Effector memory CD8-positive, alpha-beta T cell (primary cell): ENCODE measurements at regions not wholly inside any gene's neighbourhood (a gene's known extent, or its start where the extent isn't known, plus 50 kb on each side); places are given as distances from the start of the nearest gene placed in this dataset.

Source experiments
- ATAC-seq: fragments of 150-1000 bp; cut with Tn5 transposase; replicated peaks from 2 replicates; pipeline ENCODE4 v1.10.0; 2021; ENCODE audit warnings: mild to moderate bottlenecking, moderate library complexity
- DNase-seq, 3 experiments: peaks; one replicate each; pipeline ENCODE4 v3.0.0; 2021
- H3K27ac Mint-ChIP-seq, 2 donors: one replicate each; pipeline ENCODE4 v1.8.0; 2022; ENCODE audit warnings: mild to moderate bottlenecking in 2 of 2, mixed read lengths in 2 of 2, moderate library complexity in 2 of 2
- H3K27me3 Mint-ChIP-seq, 2 donors: one replicate each; pipeline ENCODE4 v1.8.0; 2022; ENCODE audit warnings: mixed read lengths in 2 of 2
- H3K36me3 Mint-ChIP-seq: one replicate; pipeline ENCODE4 v1.8.0; 2022; ENCODE audit warnings: mild to moderate bottlenecking, moderate library complexity, mixed read lengths; ENCODE audit not compliant: insufficient read depth
- H3K4me1 Mint-ChIP-seq, 2 donors: one replicate each; pipeline ENCODE4 v1.8.0; 2022; ENCODE audit warnings: low read depth in 2 of 2, mixed read lengths in 2 of 2
- H3K4me3 Mint-ChIP-seq, 2 donors: one replicate each; pipeline ENCODE4 v1.8.0; 2022; ENCODE audit warnings: mild to moderate bottlenecking in 2 of 2, mixed read lengths in 2 of 2, moderate library complexity in 2 of 2
- H3K9me3 Mint-ChIP-seq, 2 donors: one replicate each; pipeline ENCODE4 v1.8.0; 2022; ENCODE audit warnings: mixed read lengths in 2 of 2

DNA sequence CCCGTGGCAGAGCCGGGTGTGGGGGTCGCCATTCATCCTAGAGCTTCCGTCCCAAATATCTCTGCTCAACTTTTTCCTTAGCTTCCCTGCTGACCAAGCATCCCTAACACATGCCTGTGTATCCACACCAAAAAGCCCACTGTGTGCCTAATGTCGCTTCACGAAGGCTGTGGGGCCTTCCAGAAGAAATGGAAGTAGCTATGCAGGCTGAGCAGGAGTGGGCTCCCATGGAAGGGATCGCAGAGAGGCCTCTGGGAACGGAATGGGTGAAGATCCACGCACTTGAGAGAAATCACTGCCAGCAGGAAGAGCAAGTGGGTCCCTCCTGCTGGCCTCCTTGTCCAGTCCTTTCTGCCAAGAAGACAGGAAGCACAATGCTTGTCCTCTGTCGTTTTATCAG, 136.0 kb downstream of the SOX1 start:
- Mint-ChIP-seq H3K9me3 (no peaks in the 10 kb centered on the region), H3K27ac (no peak overlapping the region), H3K27me3 (peaks cover 34 to 55% of the 10 kb centered on the region in 2 donors), H3K4me1 (peaks cover 0 to 5% of the 10 kb centered on the region in 2 donors), H3K4me3 (no peak overlapping the region), H3K36me3 (no peaks in the 10 kb centered on the region)
- DNase-seq (no peak), ATAC-seq (no peak)

DNA sequence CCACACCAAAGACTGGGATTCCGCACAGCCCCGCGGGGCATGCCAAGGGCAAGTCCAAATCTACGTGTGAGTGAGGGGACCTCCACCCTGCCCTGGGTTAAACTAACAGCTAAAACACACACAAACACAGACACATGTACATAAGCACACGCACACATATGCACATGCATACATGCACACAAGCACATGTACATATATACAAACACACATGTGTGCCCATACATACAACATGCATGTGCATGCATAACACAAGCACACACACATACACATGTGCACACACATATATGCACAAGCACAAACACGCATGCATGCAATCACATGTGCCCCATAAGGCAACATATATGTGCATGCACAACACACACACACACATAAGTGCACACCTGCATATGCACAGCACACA, 136.7 kb downstream of the SOX1 start:
- Mint-ChIP-seq H3K4me1 (peaks cover 0 to 5% of the 10 kb centered on the region in 2 donors), H3K36me3 (no peaks in the 10 kb centered on the region), H3K4me3 (no peak overlapping the region), H3K9me3 (no peaks in the 10 kb centered on the region), H3K27me3 (peaks cover 40 to 62% of the 10 kb centered on the region in 2 donors), H3K27ac (no peak overlapping the region)
- DNase-seq = no peak
- ATAC-seq = no peak

DNA sequence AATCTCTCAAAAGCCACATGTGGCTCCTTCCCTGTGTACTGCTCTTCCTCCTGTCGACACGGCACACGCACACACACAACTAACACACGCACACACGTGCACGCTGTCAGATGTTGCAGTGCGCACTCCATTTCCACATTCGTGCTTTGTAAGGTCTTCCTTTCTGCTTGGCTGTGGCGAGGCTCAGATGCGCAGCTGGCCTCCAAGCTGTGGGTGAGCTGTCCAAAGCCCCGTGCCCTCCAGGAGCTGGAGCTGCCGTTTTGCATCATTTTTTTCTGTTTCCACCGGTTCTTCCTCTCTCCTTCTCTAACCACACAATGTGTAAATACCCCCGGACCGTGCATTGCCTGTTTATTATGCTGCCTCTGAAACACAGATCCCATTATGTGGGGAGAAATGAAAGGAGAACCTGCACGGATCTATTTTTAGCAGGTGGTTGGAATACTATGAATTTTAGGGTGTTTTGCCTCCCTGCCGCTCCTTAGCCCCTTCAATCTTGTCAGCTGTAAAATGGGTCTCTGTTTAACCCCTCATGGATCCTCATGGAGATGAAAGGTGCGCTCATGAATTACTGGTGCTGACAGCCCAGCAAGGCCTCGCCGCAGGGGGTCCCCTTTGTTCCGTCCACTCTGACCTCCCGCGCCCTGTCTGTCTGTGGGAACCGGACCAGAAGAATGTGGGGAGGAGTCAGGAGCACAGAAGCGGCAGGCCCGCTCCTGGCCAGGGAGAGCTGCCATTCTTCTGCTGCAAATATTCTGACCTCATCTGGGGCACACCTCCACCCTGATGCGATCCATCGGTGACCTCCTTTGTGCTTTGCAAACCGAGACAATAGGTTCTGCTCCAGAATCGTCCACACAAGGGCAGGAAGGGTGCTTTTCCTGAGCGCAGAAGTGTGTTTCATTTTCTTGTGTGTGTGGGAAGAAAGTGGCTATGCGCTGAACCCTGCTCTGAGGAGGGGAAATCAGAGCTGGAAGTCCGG, 137.7 kb downstream of the SOX1 start:
- H3K4me1 Mint-ChIP-seq = peaks cover 0 to 5% of the 10 kb centered on the region in 2 donors
- no peaks in the 10 kb centered on the region for H3K36me3 Mint-ChIP-seq
- no peak overlapping the region for H3K4me3 Mint-ChIP-seq
- H3K9me3 Mint-ChIP-seq = no peaks in the 10 kb centered on the region
- H3K27ac Mint-ChIP-seq = no peak overlapping the region
- peaks cover 45 to 71% of the 10 kb centered on the region in 2 donors for H3K27me3 Mint-ChIP-seq
- DNase-seq (no peak), ATAC-seq (no peak)

DNA sequence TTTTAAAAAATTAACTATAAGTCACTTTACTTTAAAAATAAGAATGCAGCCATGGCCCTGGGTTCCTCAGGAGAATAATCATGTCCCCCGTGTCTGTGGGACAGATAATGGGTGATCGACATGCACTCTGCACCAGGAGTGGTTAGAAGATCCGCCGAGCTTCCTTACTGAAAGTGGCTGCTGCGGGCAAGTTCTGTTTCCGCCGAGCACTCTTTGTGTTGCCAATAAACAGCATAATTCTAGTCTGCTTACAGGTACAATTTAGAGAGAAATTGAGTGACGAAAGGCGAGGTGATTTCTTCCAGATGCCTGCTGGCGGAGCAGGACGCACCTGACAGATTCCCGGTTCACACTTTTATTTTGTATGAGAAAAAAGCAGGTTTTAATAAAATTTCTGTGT, 139.0 kb downstream of the SOX1 start:
- peaks cover 45 to 71% of the 10 kb centered on the region in 2 donors for H3K27me3 Mint-ChIP-seq
- H3K36me3 Mint-ChIP-seq = no peaks in the 10 kb centered on the region
- H3K9me3 Mint-ChIP-seq = no peaks in the 10 kb centered on the region
- no peak overlapping the region for H3K4me3 Mint-ChIP-seq
- no peak overlapping the region for H3K27ac Mint-ChIP-seq
- H3K4me1 Mint-ChIP-seq = peaks cover 0 to 5% of the 10 kb centered on the region in 2 donors
- no peak for DNase-seq
- no peak for ATAC-seq

DNA sequence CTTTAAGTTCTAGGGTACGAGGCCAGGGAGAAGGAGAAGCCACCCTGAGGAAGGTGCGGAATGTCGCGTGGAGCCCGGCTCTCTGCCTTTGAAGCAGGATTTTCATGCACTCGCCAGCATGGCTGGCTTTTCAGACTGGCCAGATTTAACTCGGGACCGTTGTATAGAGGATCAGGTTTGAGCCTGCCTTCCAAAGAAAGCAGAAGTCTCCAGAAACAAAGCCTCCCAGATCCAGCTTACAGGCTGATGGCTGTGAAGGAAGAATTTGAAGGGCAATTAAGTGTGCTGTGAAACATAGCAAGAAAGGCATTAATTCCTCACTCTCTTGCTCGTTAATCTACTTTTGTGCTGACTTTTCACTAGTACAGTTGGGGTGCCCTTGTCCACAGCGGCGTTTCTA, 140.2 kb downstream of the SOX1 start:
- peaks cover 45 to 61% of the 10 kb centered on the region in 2 donors for H3K27me3 Mint-ChIP-seq
- no peaks in the 10 kb centered on the region for H3K36me3 Mint-ChIP-seq

DNA sequence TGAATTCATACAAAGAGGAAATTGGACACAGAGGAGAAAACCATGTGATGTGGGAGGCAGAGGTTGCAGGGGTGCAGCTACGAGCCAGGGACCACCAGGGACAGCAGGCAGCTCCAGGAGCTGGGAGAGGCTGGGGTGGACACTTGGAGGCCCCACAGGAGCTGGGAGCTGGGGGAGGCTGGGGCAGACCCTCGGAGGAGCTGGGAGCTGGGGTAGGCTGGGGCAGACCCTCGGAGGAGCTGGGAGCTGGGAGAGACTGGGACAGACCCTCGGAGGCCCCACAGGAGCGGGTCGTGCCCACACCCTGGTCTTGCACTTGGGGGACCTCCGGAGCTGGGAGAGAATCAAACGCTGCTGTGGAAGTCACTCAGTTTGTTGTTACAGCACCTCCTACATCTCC, 141.7 kb downstream of the SOX1 start:
- no peak for ATAC-seq
- Mint-ChIP-seq H3K9me3 (no peaks in the 10 kb centered on the region), H3K4me3 (no peak overlapping the region), H3K27me3 (peaks cover 45 to 49% of the 10 kb centered on the region in 2 donors), H3K36me3 (no peaks in the 10 kb centered on the region), H3K4me1 (peaks cover 0 to 5% of the 10 kb centered on the region in 2 donors), H3K27ac (no peak overlapping the region)
- DNase-seq = no peak

More for the DNA sequence above, 140.2 kb downstream of the SOX1 start:
- Mint-ChIP-seq H3K4me3 (no peak overlapping the region), H3K27ac (no peak overlapping the region), H3K9me3 (no peaks in the 10 kb centered on the region), H3K4me1 (peaks cover 0 to 5% of the 10 kb centered on the region in 2 donors)
- DNase-seq = no peak
- no peak for ATAC-seq

DNA sequence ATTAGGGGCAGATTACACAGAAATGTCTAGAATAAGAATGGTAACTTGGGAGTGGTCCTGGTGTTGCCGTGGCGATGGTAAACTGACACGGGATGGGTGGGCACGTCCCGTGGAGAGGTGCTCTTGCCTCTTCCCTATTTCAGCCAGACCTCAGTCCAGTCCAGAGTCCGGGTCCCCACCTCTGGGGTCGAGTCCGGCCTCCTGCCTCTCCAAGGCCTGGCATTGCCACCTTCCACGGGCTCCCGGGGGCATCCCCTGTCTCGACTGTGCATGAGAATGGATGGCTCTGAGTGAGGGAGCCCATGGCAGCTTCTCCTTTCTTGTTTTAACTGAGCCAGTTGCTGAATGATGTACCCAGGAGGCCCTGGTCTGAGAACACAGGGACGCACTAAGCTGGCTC, 142.3 kb downstream of the SOX1 start:
- H3K4me1 Mint-ChIP-seq = peaks cover 0 to 5% of the 10 kb centered on the region in 2 donors
- peaks cover 39 to 48% of the 10 kb centered on the region in 2 donors for H3K27me3 Mint-ChIP-seq
- ATAC-seq (no peak), DNase-seq (no peak)
- no peak overlapping the region for H3K4me3 Mint-ChIP-seq
- H3K9me3 Mint-ChIP-seq = no peaks in the 10 kb centered on the region
- H3K27ac Mint-ChIP-seq = no peak overlapping the region
- no peaks in the 10 kb centered on the region for H3K36me3 Mint-ChIP-seq

DNA sequence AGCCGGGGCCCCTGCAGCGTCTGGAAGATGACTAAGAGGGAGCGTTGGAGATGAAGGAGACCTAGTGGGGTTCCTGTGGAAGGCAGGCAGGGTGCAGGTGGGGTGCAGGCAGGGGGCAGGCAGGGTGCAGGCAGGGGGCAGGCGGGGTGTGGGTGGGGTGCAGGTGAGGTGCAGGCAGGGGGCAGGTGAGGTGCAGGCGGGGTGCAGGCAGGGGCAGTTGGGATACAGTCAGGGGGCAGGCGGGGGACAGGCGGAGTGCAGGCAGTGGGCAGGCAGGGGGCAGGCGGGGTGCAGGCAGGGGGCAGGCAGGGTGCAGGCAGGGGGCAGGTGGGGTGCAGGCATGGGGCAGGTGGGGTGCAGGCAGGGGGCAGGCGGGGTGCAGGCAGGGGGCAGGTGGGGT, 142.8 kb downstream of the SOX1 start:
- H3K27ac Mint-ChIP-seq = no peak overlapping the region
- no peaks in the 10 kb centered on the region for H3K36me3 Mint-ChIP-seq
- DNase-seq (no peak), ATAC-seq (no peak)
- H3K27me3 Mint-ChIP-seq = peaks cover 35 to 44% of the 10 kb centered on the region in 2 donors
- H3K4me1 Mint-ChIP-seq = peaks cover 0 to 5% of the 10 kb centered on the region in 2 donors
- no peak overlapping the region for H3K4me3 Mint-ChIP-seq
- H3K9me3 Mint-ChIP-seq = no peaks in the 10 kb centered on the region

DNA sequence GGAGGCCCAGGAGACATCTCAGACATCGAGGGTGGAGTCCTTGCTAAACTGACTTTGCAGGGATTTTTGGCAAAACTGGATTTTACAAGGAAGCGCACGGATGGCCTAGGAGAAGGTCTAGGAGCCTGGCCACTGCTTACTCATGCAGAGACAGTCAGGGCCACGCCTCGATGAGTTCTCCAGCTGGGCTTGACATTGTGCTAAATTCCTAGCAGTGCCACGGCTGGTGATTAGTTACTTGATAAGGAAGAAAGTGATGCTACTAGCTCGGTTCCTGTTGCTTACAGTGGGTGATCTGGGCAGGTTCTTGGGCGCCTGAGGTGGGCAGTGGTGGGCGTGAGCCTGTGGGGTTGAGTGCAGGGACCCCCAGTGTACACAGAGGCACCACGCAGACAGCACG, 143.4 kb downstream of the SOX1 start:
- Mint-ChIP-seq H3K27ac (no peak overlapping the region), H3K36me3 (no peaks in the 10 kb centered on the region), H3K27me3 (peaks cover 28 to 38% of the 10 kb centered on the region in 2 donors), H3K4me3 (no peak overlapping the region), H3K9me3 (no peaks in the 10 kb centered on the region), H3K4me1 (no peaks in the 10 kb centered on the region)
- DNase-seq (no peak), ATAC-seq (no peak)

DNA sequence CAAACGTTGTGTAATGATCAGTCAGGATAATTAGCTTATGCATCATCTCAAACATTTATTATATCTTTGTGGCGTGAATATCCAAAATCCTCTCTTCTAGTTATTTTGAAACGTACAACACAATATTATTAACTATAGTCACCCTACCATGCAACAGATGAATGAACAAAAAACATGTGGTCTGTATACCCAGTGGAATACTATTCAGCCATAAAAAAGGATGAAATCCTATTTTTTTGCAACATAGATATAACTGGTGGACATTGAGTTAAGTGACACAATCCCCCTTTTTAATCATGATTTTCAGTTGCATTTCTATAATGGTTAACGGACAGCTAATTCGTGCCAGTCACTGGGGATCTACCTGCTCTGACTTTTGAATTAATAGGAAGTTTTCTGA, 145.6 kb downstream of the SOX1 start:
- no peak overlapping the region for H3K27ac Mint-ChIP-seq
- ATAC-seq = no peak
- DNase-seq = no peak
- no peak overlapping the region for H3K4me3 Mint-ChIP-seq
- no peaks in the 10 kb centered on the region for H3K36me3 Mint-ChIP-seq
- peaks cover 15 to 26% of the 10 kb centered on the region in 2 donors for H3K27me3 Mint-ChIP-seq
- H3K9me3 Mint-ChIP-seq = no peaks in the 10 kb centered on the region
- H3K4me1 Mint-ChIP-seq = no peaks in the 10 kb centered on the region

DNA sequence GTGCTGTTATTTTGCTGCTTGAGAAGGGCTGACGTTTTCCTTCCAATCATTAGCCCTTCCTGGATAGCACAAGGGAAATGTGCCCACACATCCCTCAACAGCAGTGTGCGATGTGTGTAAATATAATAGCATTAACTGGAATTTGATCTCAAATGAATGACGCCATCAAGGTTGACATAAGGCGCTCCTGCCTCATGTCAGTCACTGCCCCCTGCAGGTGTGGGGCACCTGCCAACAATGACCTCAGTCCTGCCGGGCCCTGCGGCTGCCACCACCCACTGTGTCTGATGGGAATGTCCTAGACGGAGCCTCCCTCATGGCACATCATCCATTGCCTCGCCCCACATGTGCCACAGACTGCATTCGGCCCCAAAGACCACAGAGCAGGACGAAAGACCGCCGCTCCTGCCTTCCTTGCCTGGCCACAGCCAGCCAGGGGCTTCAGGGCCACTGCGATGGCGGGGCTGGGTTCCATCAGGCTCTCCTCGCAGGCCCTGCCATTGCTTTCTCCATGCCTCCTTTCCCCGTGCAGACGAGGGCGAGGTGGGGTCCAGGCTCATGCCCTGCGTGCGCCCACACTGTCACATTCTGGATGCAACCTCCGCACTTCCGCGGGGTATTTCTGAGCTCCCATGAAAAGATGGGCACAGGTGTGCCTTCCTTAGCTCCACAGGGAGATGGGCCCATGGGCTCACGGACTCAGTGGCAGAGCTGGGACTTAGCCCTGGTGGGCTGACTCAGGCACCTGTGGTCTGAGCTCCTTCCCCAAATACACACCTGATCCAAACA, 146.7 kb downstream of the SOX1 start:
- Mint-ChIP-seq H3K36me3 (no peaks in the 10 kb centered on the region), H3K27ac (no peak overlapping the region), H3K9me3 (no peaks in the 10 kb centered on the region), H3K4me3 (no peak overlapping the region), H3K4me1 (no peaks in the 10 kb centered on the region), H3K27me3 (peaks cover 4 to 14% of the 10 kb centered on the region in 2 donors)
- ATAC-seq (no peak), DNase-seq (no peak)

DNA sequence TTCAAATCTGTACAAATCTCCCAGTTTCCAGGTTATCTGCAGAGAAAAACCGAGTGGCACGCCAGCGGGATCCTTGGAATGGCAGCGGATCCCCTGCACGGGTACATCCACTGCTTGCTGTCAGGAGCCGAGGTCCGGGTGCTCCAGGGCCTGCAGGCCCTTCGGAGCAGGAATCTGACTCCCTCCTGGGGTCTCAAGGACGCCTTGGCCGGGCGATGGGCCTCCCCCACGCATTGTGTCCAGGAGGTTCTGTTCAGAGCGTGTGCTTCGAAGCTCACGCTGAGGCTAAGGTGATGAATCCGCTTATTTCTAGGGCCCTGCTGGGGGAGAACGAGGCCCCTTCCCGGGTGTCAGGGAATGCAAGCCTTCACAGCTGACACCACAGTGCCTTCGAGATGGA, 148.9 kb downstream of the SOX1 start:
- ATAC-seq (no peak), DNase-seq (no peak)
- Mint-ChIP-seq H3K9me3 (no peaks in the 10 kb centered on the region), H3K27ac (no peak overlapping the region), H3K4me1 (no peaks in the 10 kb centered on the region), H3K4me3 (no peak overlapping the region), H3K27me3 (peaks cover 0 to 6% of the 10 kb centered on the region in 2 donors), H3K36me3 (no peaks in the 10 kb centered on the region)

DNA sequence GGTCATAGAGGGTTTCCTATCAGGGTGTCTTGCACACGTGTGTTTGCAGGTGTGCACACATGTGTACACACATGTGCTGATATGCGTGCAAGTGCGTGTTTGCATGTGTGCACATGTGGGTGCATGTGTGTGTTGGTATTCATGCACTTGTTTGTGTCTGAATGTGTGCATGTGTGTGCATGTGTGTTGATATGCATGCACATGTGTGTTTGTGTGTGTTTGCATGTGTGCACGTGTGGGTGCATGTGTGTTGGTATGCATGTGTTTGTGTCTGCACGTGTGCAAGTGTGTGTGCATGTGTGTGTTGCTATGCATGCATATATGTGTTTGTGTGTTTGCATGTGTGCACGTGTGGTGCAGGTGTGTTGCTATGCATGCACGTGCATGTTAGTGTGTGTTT, 150.5 kb downstream of the SOX1 start:
- Mint-ChIP-seq H3K27me3 (peaks cover 0 to 6% of the 10 kb centered on the region in 2 donors), H3K36me3 (no peaks in the 10 kb centered on the region), H3K27ac (no peak overlapping the region), H3K9me3 (no peaks in the 10 kb centered on the region), H3K4me1 (no peaks in the 10 kb centered on the region), H3K4me3 (no peak overlapping the region)
- ATAC-seq (no peak), DNase-seq (no peak)
